GM12878 (cell line): ENCODE measurements at regions not wholly inside any gene's neighbourhood (a gene's known extent, or its start where the extent isn't known, plus 50 kb on each side); places are given as distances from the start of the nearest gene placed in this dataset.

Source experiments
- ATAC-seq: fragments of 200-7000 bp; cut with Tn5 transposase; 3 replicates; pipeline ENCODE4 v1.9.1; 2020; ENCODE audit warnings: mild to moderate bottlenecking, moderate library complexity
- BruUV-seq: library from RNA; stranded (reverse); fragments of 400-500 nt; replicated peaks from 2 replicates; lab custom pipeline; 2021; lab: Mats Ljungman, UMichigan
- CTCF ChIA-PET: fragments of 300-600 bp; sonication (Branson Sonifier 250); formaldehyde crosslinking; extraction: SDS; loops from one replicate; lab custom pipeline; 2021; ENCODE audit warnings: inconsistent platforms; lab: Yijun Ruan, JAX
- POLR2A ChIA-PET: fragments of 350-600 bp; formaldehyde crosslinking; extraction: SDS; loops from one replicate; lab custom pipeline; 2021; ENCODE audit warnings: inconsistent platforms; lab: Charles Lee
- RAD21 ChIA-PET: fragments of 300-600 bp; sonication (Branson Sonifier 250); formaldehyde crosslinking; loops from one replicate; lab custom pipeline; 2023; ENCODE audit warnings: antibody characterized with exemption; ENCODE audit not compliant: unreplicated experiment; lab: Charles Lee
- SMC1A ChIA-PET: fragments of 300-600 bp; sonication (Branson Sonifier 250); formaldehyde crosslinking; loops from one replicate; lab custom pipeline; 2023; ENCODE audit not compliant: unreplicated experiment, uncharacterized antibody; lab: Charles Lee
- DNase-seq: peaks from one replicate; pipeline ENCODE4 v3.0.0-alpha.2; 2011; ENCODE audit warnings: low read depth, low spot score
- FAIRE-seq: peaks from 3 replicates; lab custom pipeline; 2011; peaks lifted over from hg19 to GRCh38; lab: Jason Lieb, UNC
- H2AFZ ChIP-seq: 2 replicates; pipeline ENCODE4 v1.6.0; 2011; ENCODE audit warnings: low read depth, low read length, control low read depth; ENCODE audit not compliant: control insufficient read depth
- H3K27ac ChIP-seq: 2 replicates; pipeline ENCODE4 v1.5.1; 2011; ENCODE audit warnings: control low read depth; ENCODE audit not compliant: control insufficient read depth, insufficient read depth
- H3K27me3 ChIP-seq, 2 experiments: replicated peaks in 1 of 2; 2 replicates each; pipeline versions ENCODE4 v1.6.0 to v1.6.1; 2011; ENCODE audit warnings: low read length in 1 of 2; ENCODE audit not compliant: control insufficient read depth in 2 of 2, insufficient read depth in 2 of 2
- H3K36me3 ChIP-seq, 2 experiments: 2 replicates each; pipeline ENCODE4 v1.5.1; 2011; ENCODE audit warnings: low read length in 1 of 2; ENCODE audit not compliant: control insufficient read depth in 2 of 2, insufficient read depth in 2 of 2
- H3K4me1 ChIP-seq: 2 replicates; pipeline ENCODE4 v1.6.1; 2011; ENCODE audit warnings: mild to moderate bottlenecking, low read length, moderate library complexity, mixed read lengths; ENCODE audit not compliant: control insufficient read depth, insufficient read depth
- H3K4me2 ChIP-seq: 2 replicates; pipeline ENCODE4 v1.6.0; 2011; ENCODE audit warnings: control low read depth; ENCODE audit not compliant: control insufficient read depth, insufficient read depth
- H3K4me3 ChIP-seq: fragments of 200-600 bp; sonication (generic); 2 replicates; pipeline ENCODE4 v1.5.1; 2016
- H3K79me2 ChIP-seq: 2 replicates; pipeline ENCODE4 v1.6.0; 2011; ENCODE audit warnings: low read length; ENCODE audit not compliant: control insufficient read depth, insufficient read depth
- H3K9ac ChIP-seq: 2 replicates; pipeline ENCODE4 v1.8.0; 2011; ENCODE audit warnings: low read length, control low read depth, mixed read lengths; ENCODE audit not compliant: control insufficient read depth, insufficient read depth
- H3K9me3 ChIP-seq: replicated peaks from 3 replicates; pipeline ENCODE4 v1.5.1; 2011; ENCODE audit warnings: mild to moderate bottlenecking, low read length; ENCODE audit not compliant: control insufficient read depth, insufficient read depth
- H4K20me1 ChIP-seq: 2 replicates; pipeline ENCODE4 v1.6.0; 2011; ENCODE audit not compliant: control insufficient read depth, insufficient read depth
- CBX3 ChIP-seq: fragments of 200-600 bp; sonication (generic); IDR thresholded peaks from 2 replicates; pipeline ENCODE4 v1.6.1; 2016; ENCODE audit warnings: low read depth, borderline replicate concordance
- ETV6 ChIP-seq, 2 experiments: fragments of 450-650 bp in 1 of 2; IDR thresholded peaks in 1 of 2; conservative IDR thresholded peaks in 1 of 2; 2 replicates each; pipeline ENCODE4 v1.6.1; 2014; ENCODE audit warnings: antibody characterized with exemption in 1 of 2, borderline replicate concordance in 1 of 2, low read depth in 1 of 2, mild to moderate bottlenecking in 1 of 2, moderate library complexity in 1 of 2
- HDGF ChIP-seq: fragments of 450-650 bp; IDR thresholded peaks from 2 replicates; pipeline ENCODE4 v1.6.1; 2016; ENCODE audit warnings: antibody characterized with exemption
- IKZF2 ChIP-seq, 2 experiments: fragments of 450-650 bp; IDR thresholded peaks; 2 replicates each; pipeline ENCODE4 v1.6.1; 2017; ENCODE audit warnings: mild to moderate bottlenecking in 2 of 2, moderate library complexity in 2 of 2
- LARP7 ChIP-seq: fragments of 450-650 bp; IDR thresholded peaks from 2 replicates; pipeline ENCODE4 v1.6.1; 2017; ENCODE audit warnings: mild to moderate bottlenecking
- MAX ChIP-seq: IDR thresholded peaks from 2 replicates; pipeline ENCODE4 v1.6.1; 2012; ENCODE audit warnings: low read depth, low read length, improper control_type of control experiment
- MXI1 ChIP-seq: fragments of 150-350 bp; IDR thresholded peaks from 2 replicates; pipeline ENCODE4 v1.6.1; 2011; ENCODE audit warnings: low read depth, mild to moderate bottlenecking, inconsistent platforms, low read length, improper control_type of control experiment
- NFYA ChIP-seq: IDR thresholded peaks from 2 replicates; pipeline ENCODE4 v1.6.1; 2011; ENCODE audit warnings: low read depth, mild to moderate bottlenecking, low read length, improper control_type of control experiment, borderline replicate concordance
- NKRF ChIP-seq: fragments of 450-650 bp; conservative IDR thresholded peaks from 2 replicates; pipeline ENCODE4 v1.6.1; 2017; ENCODE audit warnings: mild to moderate bottlenecking, moderate library complexity
- PAX5 ChIP-seq: IDR thresholded peaks from 2 replicates; pipeline ENCODE4 v1.6.1; 2011; ENCODE audit warnings: low read depth, low read length, borderline replicate concordance
- PBX3 ChIP-seq: IDR thresholded peaks from 2 replicates; pipeline ENCODE4 v1.6.1; 2011; ENCODE audit warnings: mild to moderate bottlenecking, low read depth, low read length, moderate library complexity; ENCODE audit not compliant: insufficient replicate concordance
- ZNF592 ChIP-seq: fragments of 450-650 bp; IDR thresholded peaks from 2 replicates; pipeline ENCODE4 v1.6.1; 2017; ENCODE audit warnings: mild to moderate bottlenecking, moderate library complexity
- ZNF622 ChIP-seq: fragments of 450-650 bp; IDR thresholded peaks from 2 replicates; pipeline ENCODE4 v1.6.1; 2017; ENCODE audit warnings: mild to moderate bottlenecking, inconsistent platforms
- WGBS: methylation state at CpG from one replicate; pipeline ENCODE4 v1.1.6; 2016; ENCODE audit warnings: low lambda C conversion rate; ENCODE audit not compliant: insufficient replicate concordance, insufficient coverage; ENCODE audit errors: missing lambda C conversion rate; 5-methylcytosine and 5-hydroxymethylcytosine counted together
- in situ Hi-C: fragments of 300-500 bp; cut with MboI; formaldehyde crosslinking; loops from 9 replicates; pipeline ENCODE4 v1.14.3; 2018; ENCODE audit warnings: mixed read lengths
- intact Hi-C: fragments of 100-400 bp; cut with micrococcal nuclease; formaldehyde crosslinking; loops from one replicate; pipeline ENCODE4 v1.14.2; 2022; ENCODE audit not compliant: unreplicated experiment

DNA sequence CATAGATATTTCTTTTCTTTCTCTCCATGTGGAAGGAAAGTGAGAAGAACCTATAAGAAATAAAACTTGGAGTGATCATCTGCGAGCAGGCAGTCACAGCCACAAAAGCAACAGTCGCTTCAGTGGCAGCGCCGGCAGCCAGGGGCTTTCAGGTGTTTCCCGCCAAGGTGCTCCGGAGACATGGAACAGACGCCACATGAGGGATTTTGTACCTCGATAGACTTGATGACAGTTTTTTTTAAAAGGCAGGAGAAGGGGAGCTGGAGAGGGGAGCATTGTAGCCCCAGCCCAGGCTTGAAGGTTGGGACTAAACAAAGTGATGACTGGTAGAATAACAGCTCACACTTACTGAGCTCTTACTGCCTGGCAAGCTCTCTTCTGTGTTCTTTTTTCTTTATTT is 471.4 kb upstream of the B3GAT1 start (continued):
- TF ChIP-seq NFYA, result no peak
- no peak for TF ChIP-seq MAX
- TF ChIP-seq ETV6 (conservative IDR thresholded peaks at IDR 0.05 in 1 of 2, IDR thresholded peaks at IDR 0.05 in 1 of 2; ENCODE audit: borderline replicate concordance in 1 of 2, low read depth in 1 of 2), result no peak
- TF ChIP-seq HDGF, result no peak
- no peak for TF ChIP-seq MXI1
- no peak for TF ChIP-seq PAX5
- TF ChIP-seq ZNF622, result no peak
- TF ChIP-seq IKZF2 (IDR thresholded peaks at IDR 0.05), result no peak
- TF ChIP-seq NKRF, result no peak
- TF ChIP-seq CBX3, result no peak
- TF ChIP-seq LARP7, result no peak
- TF ChIP-seq, all 136 proteins: peak for 0

DNA sequence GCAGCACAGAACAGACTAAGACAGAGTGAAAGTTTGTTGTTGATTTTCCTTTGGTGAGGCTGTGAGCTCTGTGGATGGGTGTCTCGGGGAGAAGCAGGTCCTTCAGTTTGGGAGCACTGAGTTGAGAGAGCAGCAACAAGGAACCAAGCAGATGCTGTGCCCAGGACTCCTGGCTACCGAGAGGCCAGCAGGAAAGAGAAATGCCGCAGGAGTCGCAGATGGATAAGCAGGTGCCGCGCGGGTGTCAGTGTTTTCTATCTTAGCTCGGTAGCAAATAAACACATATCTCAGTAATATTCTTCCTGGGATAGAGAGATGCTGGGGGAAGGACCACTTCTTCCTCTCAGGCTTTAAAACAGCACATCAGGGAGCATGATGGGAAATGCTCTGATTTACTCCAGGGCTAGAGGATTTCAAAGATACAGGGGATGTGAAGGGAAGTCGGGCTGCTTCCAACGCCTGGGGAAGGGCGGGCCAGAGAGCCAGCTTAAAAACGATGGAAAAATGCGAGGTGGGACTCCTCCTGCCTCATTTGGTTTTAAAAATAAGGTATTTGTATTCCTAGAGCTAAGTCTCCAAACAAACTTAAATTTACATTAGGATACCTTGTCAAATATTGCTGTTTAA is 470.7 kb upstream of the B3GAT1 start:
- POLR2A ChIA-PET, result no interaction called here
- CTCF ChIA-PET, result interaction anchor here (0.8 to 1.0 kb wide), 2 partner anchors 14 kb away, joined by 3 to 5 read pairs; no protein-coding TSS in a partner anchor
- no peak for ATAC-seq
- BruUV-seq, result no TSS peak
- H3K36me3 ChIP-seq, result no peaks in the 10 kb centered on the region
- in situ Hi-C loops, result no loop called here
- no peak overlapping the region for H2AFZ ChIP-seq
- no peaks in the 10 kb centered on the region for H3K79me2 ChIP-seq
- H3K9me3 ChIP-seq, result no peaks in the 10 kb centered on the region
- H3K4me2 ChIP-seq, result no peak overlapping the region
- no peak overlapping the region for H3K9ac ChIP-seq
- H3K27me3 ChIP-seq, result no peaks in the 10 kb centered on the region
- DNase-seq, result no peak
- intact Hi-C loops, result no loop called here
- no peak overlapping the region for H3K27ac ChIP-seq
- no peak overlapping the region for H3K4me3 ChIP-seq
- H3K4me1 ChIP-seq, result no peaks in the 10 kb centered on the region
- no peak for FAIRE-seq
- no peaks in the 10 kb centered on the region for H4K20me1 ChIP-seq
- SMC1A ChIA-PET, result no interaction called here
- RAD21 ChIA-PET, result no interaction called here
- WGBS, result 35% methylated on average over 13 of the region's 13 CpGs
- TF ChIP-seq ZNF592, result no peak
- no peak for TF ChIP-seq PBX3
- TF ChIP-seq NKRF, result no peak
